Hepatocyte (in vitro differentiated cells): ENCODE measurements at regions not wholly inside any gene's neighbourhood (a gene's known extent, or its start where the extent isn't known, plus 50 kb on each side); places are given as distances from the start of the nearest gene placed in this dataset.

Experiments used
- EZH2 ChIP-seq: fragments of 200-600 bp; sonication (generic); IDR thresholded peaks from 2 replicates; pipeline ENCODE4 v1.6.1; 2016; ENCODE audit warnings: antibody characterized with exemption, mild to moderate bottlenecking, borderline replicate concordance
- EZH2phosphoT487 ChIP-seq: fragments of 200-600 bp; sonication (generic); IDR thresholded peaks from one replicate; pipeline ENCODE4 v1.6.1; 2018; ENCODE audit warnings: antibody characterized with exemption, mild to moderate bottlenecking, low read depth, moderate library complexity; ENCODE audit not compliant: unreplicated experiment, severe bottlenecking
- TF ChIP-seq, protein P1 (sequence below): fragments of 200-600 bp; sonication (generic); IDR thresholded peaks from 2 replicates; pipeline ENCODE4 v1.5.1; 2016; ENCODE audit warnings: antibody characterized with exemption, mild to moderate bottlenecking; ENCODE audit not compliant: poor library complexity

DNA sequence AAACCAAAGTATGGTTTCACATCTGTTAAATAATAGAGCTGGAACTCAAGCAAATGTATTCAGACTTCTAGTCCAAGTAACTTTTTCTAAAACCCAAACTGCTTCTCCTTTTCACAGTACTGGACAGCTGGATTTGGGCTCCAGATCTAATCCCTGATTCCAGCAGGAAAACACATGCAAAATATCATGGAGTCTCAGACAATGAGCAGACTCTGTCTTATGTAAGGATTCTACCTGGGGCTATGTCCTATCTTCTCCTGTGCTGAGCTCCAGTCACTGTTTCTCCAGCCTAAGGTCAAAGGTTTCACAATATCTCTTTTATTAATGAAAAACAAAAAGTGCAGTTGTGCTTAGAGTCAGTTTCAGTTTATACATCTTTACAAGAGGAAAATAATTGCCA lies 83.2 kb upstream of the EED start:
- TF ChIP-seq, protein P1, sequence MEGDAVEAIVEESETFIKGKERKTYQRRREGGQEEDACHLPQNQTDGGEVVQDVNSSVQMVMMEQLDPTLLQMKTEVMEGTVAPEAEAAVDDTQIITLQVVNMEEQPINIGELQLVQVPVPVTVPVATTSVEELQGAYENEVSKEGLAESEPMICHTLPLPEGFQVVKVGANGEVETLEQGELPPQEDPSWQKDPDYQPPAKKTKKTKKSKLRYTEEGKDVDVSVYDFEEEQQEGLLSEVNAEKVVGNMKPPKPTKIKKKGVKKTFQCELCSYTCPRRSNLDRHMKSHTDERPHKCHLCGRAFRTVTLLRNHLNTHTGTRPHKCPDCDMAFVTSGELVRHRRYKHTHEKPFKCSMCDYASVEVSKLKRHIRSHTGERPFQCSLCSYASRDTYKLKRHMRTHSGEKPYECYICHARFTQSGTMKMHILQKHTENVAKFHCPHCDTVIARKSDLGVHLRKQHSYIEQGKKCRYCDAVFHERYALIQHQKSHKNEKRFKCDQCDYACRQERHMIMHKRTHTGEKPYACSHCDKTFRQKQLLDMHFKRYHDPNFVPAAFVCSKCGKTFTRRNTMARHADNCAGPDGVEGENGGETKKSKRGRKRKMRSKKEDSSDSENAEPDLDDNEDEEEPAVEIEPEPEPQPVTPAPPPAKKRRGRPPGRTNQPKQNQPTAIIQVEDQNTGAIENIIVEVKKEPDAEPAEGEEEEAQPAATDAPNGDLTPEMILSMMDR: no peak
- TF ChIP-seq EZH2 (no peak), EZH2phosphoT487 (no peak)
